Left forelimb (tissue), 1 donor: ENCODE measurements at regions not wholly inside any gene's neighbourhood (a gene's known extent, or its start where the extent isn't known, plus 50 kb on each side); places are given as distances from the start of the nearest gene placed in this dataset.

Experiments used
- DNase-seq: peaks from one replicate; pipeline ENCODE4 v3.0.0-alpha.2; 2018; ENCODE audit warnings: low spot score

- no peak for DNase-seq
Measured at GRCh38 chrX:13903405-13903804, 86.5 kb upstream of the GPM6B start.

- DNase-seq: no peak
Measured at GRCh38 chrX:13902406-13902805, 85.5 kb upstream of the GPM6B start.

- no peak for DNase-seq
Measured at GRCh38 chrX:13901354-13901753, 84.5 kb upstream of the GPM6B start.

GRCh38 chrX:13900351-13900750 is 83.5 kb upstream of the GPM6B start:
- DNase-seq: no peak

- DNase-seq: no peak
Measured at GRCh38 chrX:13899607-13900006, 82.7 kb upstream of the GPM6B start.

- DNase-seq: no peak
Measured at GRCh38 chrX:13898603-13899002, 81.7 kb upstream of the GPM6B start.

GRCh38 chrX:13898083-13898482 is 81.2 kb upstream of the GPM6B start:
- no peak for DNase-seq

GRCh38 chrX:13897566-13897965 is 80.7 kb upstream of the GPM6B start:
- DNase-seq: no peak

- no peak for DNase-seq
Measured at GRCh38 chrX:13894888-13895565, 78.1 kb upstream of the GPM6B start.

GRCh38 chrX:13893826-13894225 is 76.9 kb upstream of the GPM6B start:
- no peak for DNase-seq

GRCh38 chrX:13892856-13893255 is 76.0 kb upstream of the GPM6B start:
- DNase-seq: no peak

- DNase-seq: no peak
Measured at GRCh38 chrX:13891377-13892140, 74.7 kb upstream of the GPM6B start.

GRCh38 chrX:13890806-13891205 is 73.9 kb upstream of the GPM6B start:
- DNase-seq: no peak

- DNase-seq: no peak
Measured at GRCh38 chrX:13888284-13888683, 71.4 kb upstream of the GPM6B start.

GRCh38 chrX:13885591-13885990 is 68.7 kb upstream of the GPM6B start:
- no peak for DNase-seq

GRCh38 chrX:13876652-13877051 is 59.8 kb upstream of the GPM6B start:
- DNase-seq: no peak

- no peak for DNase-seq
Measured at GRCh38 chrX:13875572-13875971, 58.7 kb upstream of the GPM6B start.

- DNase-seq: no peak
Measured at GRCh38 chrX:13868591-13868990, 51.7 kb upstream of the GPM6B start.
